Naive thymus-derived CD4-positive, alpha-beta T cell (primary cell): ENCODE measurements at regions not wholly inside any gene's neighbourhood (a gene's known extent, or its start where the extent isn't known, plus 50 kb on each side); places are given as distances from the start of the nearest gene placed in this dataset.

Experiments used
- ATAC-seq: fragments of 150-1000 bp; cut with Tn5 transposase; 2 replicates; pipeline ENCODE4 v1.10.0; 2021; ENCODE audit warnings: mild to moderate bottlenecking, moderate library complexity
- CTCF ChIA-PET: fragments of 350-600 bp; sonication (Branson Sonifier 250); formaldehyde crosslinking; loops from one replicate; lab custom pipeline; 2021; ENCODE audit warnings: antibody characterized with exemption; lab: Charles Lee
- POLR2A ChIA-PET: fragments of 350-600 bp; sonication (Branson Sonifier 250); formaldehyde crosslinking; loops from one replicate; lab custom pipeline; 2021; ENCODE audit warnings: antibody characterized with exemption, inconsistent platforms; lab: Charles Lee
- DNase-seq, 9 donors: peaks; one replicate each; pipeline versions ENCODE4 v3.0.0 to v3.0.0-alpha.2; 2020 to 2022; ENCODE audit warnings: mixed read lengths in 1 of 9
- H3K27ac ChIP-seq: one replicate; pipeline ENCODE4 v1.7.0; 2013; ENCODE audit warnings: mild to moderate bottlenecking, low read depth, low read length, moderate library complexity
- H3K27me3 ChIP-seq, 2 donors: one replicate each; pipeline ENCODE4 v1.7.0; 2013; ENCODE audit warnings: low read length in 2 of 2, mild to moderate bottlenecking in 2 of 2, moderate library complexity in 2 of 2; ENCODE audit not compliant: control insufficient read depth in 2 of 2, insufficient read depth in 2 of 2
- H3K36me3 ChIP-seq, 3 experiments: 1 replicate in 2 of 3; 2 replicates in 1 of 3; pipeline ENCODE4 v1.7.0; 2013; ENCODE audit warnings: low read length in 3 of 3, mild to moderate bottlenecking in 3 of 3, moderate library complexity in 1 of 3; ENCODE audit not compliant: insufficient read depth in 3 of 3, control insufficient read depth in 2 of 3
- H3K4me1 ChIP-seq, 2 donors: one replicate each; pipeline ENCODE4 v1.7.0; 2013; ENCODE audit warnings: low read length in 2 of 2, mild to moderate bottlenecking in 2 of 2, moderate library complexity in 1 of 2; ENCODE audit not compliant: control insufficient read depth in 2 of 2, insufficient read depth in 2 of 2
- H3K4me3 ChIP-seq: 2 replicates; pipeline ENCODE4 v1.7.0; 2013; ENCODE audit warnings: mild to moderate bottlenecking, low read length
- H3K9me3 ChIP-seq, 3 experiments: 1 replicate in 2 of 3; 2 replicates in 1 of 3; pipeline ENCODE4 v1.7.0; 2013; ENCODE audit warnings: low read length in 3 of 3; ENCODE audit not compliant: control insufficient read depth in 2 of 3
- H3K27ac Mint-ChIP-seq, 9 donors: one replicate each; pipeline ENCODE4 v1.8.0; 2020 to 2022; ENCODE audit warnings: mixed read lengths in 9 of 9, mild to moderate bottlenecking in 8 of 9, moderate library complexity in 5 of 9, inconsistent platforms in 2 of 9
- H3K27me3 Mint-ChIP-seq, 5 donors: one replicate each; pipeline ENCODE4 v1.8.0; 2021 to 2022; ENCODE audit warnings: mixed read lengths in 5 of 5, mild to moderate bottlenecking in 1 of 5
- H3K36me3 Mint-ChIP-seq, 5 donors: one replicate each; pipeline ENCODE4 v1.8.0; 2020 to 2022; ENCODE audit warnings: mixed read lengths in 5 of 5, mild to moderate bottlenecking in 3 of 5, inconsistent platforms in 1 of 5
- H3K4me1 Mint-ChIP-seq, 7 donors: one replicate each; pipeline ENCODE4 v1.8.0; 2020 to 2022; ENCODE audit warnings: mixed read lengths in 7 of 7, mild to moderate bottlenecking in 3 of 7, inconsistent platforms in 1 of 7
- H3K4me3 Mint-ChIP-seq, 10 donors: one replicate each; pipeline ENCODE4 v1.8.0; 2020 to 2022; ENCODE audit warnings: mild to moderate bottlenecking in 10 of 10, mixed read lengths in 10 of 10, moderate library complexity in 6 of 10, inconsistent platforms in 2 of 10
- H3K9me3 Mint-ChIP-seq, 11 donors: one replicate each; pipeline ENCODE4 v1.8.0; 2020 to 2022; ENCODE audit warnings: mixed read lengths in 11 of 11, mild to moderate bottlenecking in 4 of 11, inconsistent platforms in 1 of 11, moderate library complexity in 1 of 11
- intact Hi-C, 2 donors: fragments of 100-400 bp; cut with micrococcal nuclease; formaldehyde crosslinking; loops; one replicate each; pipeline ENCODE4 v1.15.1; 2023

DNA sequence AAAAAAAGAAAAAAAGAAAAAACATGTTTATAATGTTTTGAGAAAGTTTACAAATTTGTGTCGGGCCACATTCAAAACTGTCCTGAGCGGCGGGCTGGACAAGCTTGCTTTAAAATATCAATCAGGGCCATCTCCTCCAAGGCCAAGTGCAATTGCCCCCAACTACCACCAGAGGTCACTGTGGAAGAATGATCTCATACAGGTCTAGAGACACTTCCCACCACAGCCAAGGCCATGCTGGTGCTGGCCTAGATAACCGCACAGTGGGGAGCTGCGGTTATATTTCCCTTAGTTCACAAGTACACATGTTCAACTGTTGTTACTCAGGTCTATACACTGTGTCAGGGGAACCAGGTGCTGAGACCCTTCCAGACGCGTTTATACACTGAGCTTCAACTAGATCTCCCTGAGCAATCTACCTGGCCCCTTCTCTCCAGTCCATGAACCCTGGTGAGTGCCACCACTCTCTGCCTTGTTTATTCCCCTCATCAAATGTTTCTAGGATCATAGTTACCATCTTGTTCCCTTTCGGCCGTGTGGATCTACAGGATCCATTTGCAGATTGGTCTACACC lies 83.8 kb upstream of the CCL2 start:
- Histone ChIP-seq H3K4me3 (no peak overlapping the region), H3K27me3 (no peaks in the 10 kb centered on the region), H3K36me3 (no peaks in the 10 kb centered on the region), H3K4me1 (no peaks in the 10 kb centered on the region), H3K9me3 (no peaks in the 10 kb centered on the region), H3K27ac (no peak overlapping the region)
- H3K27ac Mint-ChIP-seq, result no peak overlapping the region
- H3K4me1 Mint-ChIP-seq, result peaks cover 0 to 6% (median 0%) of the 10 kb centered on the region in 7 donors
- ChIA-PET POLR2A (no interaction called here), CTCF (interaction anchor here (0.6 kb wide), 2 partner anchors 546 to 892 kb away, joined by 3 to 4 read pairs; partner anchors contain the start of gene RFFL)
- peaks cover 9 to 24% (median 15%) of the 10 kb centered on the region in 5 donors for H3K27me3 Mint-ChIP-seq
- H3K9me3 Mint-ChIP-seq, result peaks cover 0 to 7% (median 0%) of the 10 kb centered on the region in 11 donors
- H3K4me3 Mint-ChIP-seq, result no peak overlapping the region
- no peaks in the 10 kb centered on the region for H3K36me3 Mint-ChIP-seq
- DNase-seq, result peak in 7 of 9 donors; percentile 12 to 48 (median 31)
- intact Hi-C loops, result loop anchor here in 1 of 2 donors (1.0 kb wide), 2 partner anchors 29 to 190 kb away; no protein-coding TSS in a partner anchor
- ATAC-seq, result peak; percentile 81

GRCh38 chr17:34172390-34172918 lies 82.6 kb upstream of the CCL2 start:
- ChIA-PET POLR2A (no interaction called here), CTCF (interaction anchor here (0.6 to 0.9 kb wide), 2 partner anchors 20 to 159 kb away, joined by 3 to 5 read pairs; no protein-coding TSS in a partner anchor)
- H3K27ac ChIP-seq, result no peak overlapping the region
- H3K27me3 ChIP-seq, result no peaks in the 10 kb centered on the region
- intact Hi-C loops, result no loop called here
- peaks cover 0 to 7% (median 0%) of the 10 kb centered on the region in 11 donors for H3K9me3 Mint-ChIP-seq
- H3K27ac Mint-ChIP-seq, result no peak overlapping the region
- no peak overlapping the region for H3K4me3 ChIP-seq
- peaks cover 5 to 32% (median 11%) of the 10 kb centered on the region in 5 donors for H3K27me3 Mint-ChIP-seq
- ATAC-seq, result no peak
- H3K36me3 ChIP-seq, result no peaks in the 10 kb centered on the region
- no peaks in the 10 kb centered on the region for H3K36me3 Mint-ChIP-seq
- no peaks in the 10 kb centered on the region for H3K9me3 ChIP-seq
- H3K4me1 Mint-ChIP-seq, result peaks cover 0 to 6% (median 0%) of the 10 kb centered on the region in 7 donors
- no peak for DNase-seq
- H3K4me3 Mint-ChIP-seq, result no peak overlapping the region
- no peaks in the 10 kb centered on the region for H3K4me1 ChIP-seq

GRCh38 chr17:34173241-34173640 lies 81.8 kb upstream of the CCL2 start:
- Histone ChIP-seq H3K27ac (no peak overlapping the region), H3K36me3 (no peaks in the 10 kb centered on the region), H3K4me3 (no peak overlapping the region), H3K4me1 (no peaks in the 10 kb centered on the region), H3K9me3 (no peaks in the 10 kb centered on the region), H3K27me3 (no peaks in the 10 kb centered on the region)
- intact Hi-C loops, result no loop called here
- ATAC-seq (no peak), DNase-seq (no peak)
- H3K36me3 Mint-ChIP-seq, result no peaks in the 10 kb centered on the region
- H3K4me1 Mint-ChIP-seq, result peaks cover 0 to 6% (median 0%) of the 10 kb centered on the region in 7 donors
- no peak overlapping the region for H3K4me3 Mint-ChIP-seq
- no peak overlapping the region for H3K27ac Mint-ChIP-seq
- ChIA-PET CTCF (no interaction called here), POLR2A (no interaction called here)
- peaks cover 5 to 36% (median 14%) of the 10 kb centered on the region in 5 donors for H3K27me3 Mint-ChIP-seq
- H3K9me3 Mint-ChIP-seq, result peaks cover 0 to 7% (median 0%) of the 10 kb centered on the region in 11 donors

- Mint-ChIP-seq H3K36me3 (no peaks in the 10 kb centered on the region), H3K27ac (no peak overlapping the region), H3K9me3 (peaks cover 0 to 7% (median 0%) of the 10 kb centered on the region in 11 donors), H3K4me3 (no peak overlapping the region), H3K4me1 (peaks cover 0 to 6% (median 0%) of the 10 kb centered on the region in 7 donors), H3K27me3 (peaks cover 5 to 36% (median 15%) of the 10 kb centered on the region in 5 donors)
- POLR2A ChIA-PET, result no interaction called here
- DNase-seq, result no peak
- Histone ChIP-seq H3K4me3 (no peak overlapping the region), H3K36me3 (no peaks in the 10 kb centered on the region), H3K4me1 (no peaks in the 10 kb centered on the region), H3K27ac (no peak overlapping the region), H3K9me3 (no peaks in the 10 kb centered on the region), H3K27me3 (no peaks in the 10 kb centered on the region)
- no peak for ATAC-seq
- intact Hi-C loops, result no loop called here
- CTCF ChIA-PET, result no interaction called here
These were observed 80.6 kb upstream of the CCL2 start for GRCh38 chr17:34174496-34174895.

DNA sequence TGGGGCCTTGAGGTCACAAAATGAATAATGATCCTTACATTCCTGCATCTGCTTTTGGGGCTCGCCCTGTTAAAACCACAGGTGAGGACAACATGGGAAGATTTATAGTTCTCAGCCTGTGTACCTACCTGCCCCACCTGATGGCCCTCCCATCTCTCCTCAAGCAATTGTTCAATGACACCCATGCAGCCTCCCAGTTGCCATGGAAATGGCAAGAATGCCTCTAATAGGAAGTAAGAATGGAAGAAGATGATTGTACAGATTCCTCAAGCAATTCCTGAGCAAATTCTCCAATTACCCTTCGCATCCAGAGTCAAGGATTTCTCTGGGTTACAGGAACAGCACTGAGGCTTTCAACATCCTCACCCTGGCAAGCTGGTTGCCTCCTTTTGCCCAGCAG lies 78.6 kb upstream of the CCL2 start:
- no peak for DNase-seq
- H3K27ac Mint-ChIP-seq, result no peak overlapping the region
- ChIA-PET CTCF (interaction anchor here (0.7 to 1.1 kb wide), 2 partner anchors 1592 to 1902 kb away, joined by 3 read pairs; no protein-coding TSS in a partner anchor), POLR2A (no interaction called here)
- H3K4me3 Mint-ChIP-seq, result no peak overlapping the region
- H3K9me3 Mint-ChIP-seq, result peaks cover 0 to 7% (median 0%) of the 10 kb centered on the region in 11 donors
- Histone ChIP-seq H3K9me3 (no peaks in the 10 kb centered on the region), H3K4me3 (no peak overlapping the region), H3K27me3 (no peaks in the 10 kb centered on the region), H3K27ac (no peak overlapping the region), H3K4me1 (no peaks in the 10 kb centered on the region), H3K36me3 (no peaks in the 10 kb centered on the region)
- H3K4me1 Mint-ChIP-seq, result peaks cover 0 to 4% (median 0%) of the 10 kb centered on the region in 7 donors
- H3K36me3 Mint-ChIP-seq, result no peaks in the 10 kb centered on the region
- intact Hi-C loops, result no loop called here
- ATAC-seq, result no peak
- H3K27me3 Mint-ChIP-seq, result peaks cover 5 to 44% (median 22%) of the 10 kb centered on the region in 5 donors

- Histone ChIP-seq H3K4me3 (no peak overlapping the region), H3K4me1 (no peaks in the 10 kb centered on the region), H3K9me3 (no peaks in the 10 kb centered on the region), H3K27me3 (no peaks in the 10 kb centered on the region), H3K36me3 (no peaks in the 10 kb centered on the region), H3K27ac (no peak overlapping the region)
- ATAC-seq (no peak), DNase-seq (no peak)
- POLR2A ChIA-PET, result no interaction called here
- H3K36me3 Mint-ChIP-seq, result no peaks in the 10 kb centered on the region
- peaks cover 0 to 5% (median 0%) of the 10 kb centered on the region in 7 donors for H3K4me1 Mint-ChIP-seq
- intact Hi-C loops, result no loop called here
- peaks cover 0 to 5% (median 0%) of the 10 kb centered on the region in 11 donors for H3K9me3 Mint-ChIP-seq
- H3K27me3 Mint-ChIP-seq, result peaks cover 5 to 40% (median 24%) of the 10 kb centered on the region in 5 donors
- no peak overlapping the region for H3K4me3 Mint-ChIP-seq
- CTCF ChIA-PET, result no interaction called here
- no peak overlapping the region for H3K27ac Mint-ChIP-seq
These were observed 77.4 kb upstream of the CCL2 start for GRCh38 chr17:34177642-34178041.
